Body of pancreas (tissue), 4 donors: ENCODE measurements at regions not wholly inside any gene's neighbourhood (a gene's known extent, or its start where the extent isn't known, plus 50 kb on each side); places are given as distances from the start of the nearest gene placed in this dataset.

Experiments used
- ATAC-seq: fragments of 150-250 bp; one replicate; pipeline ENCODE4 v1.9.1; 2016
- DNase-seq, 4 donors: peaks; one replicate each; pipeline ENCODE4 v3.0.0-alpha.2; 2019
- H3K27ac ChIP-seq, 4 donors: fragments of 200-600 bp; sonication (generic); 1 replicate in 3 of 4; 2 replicates in 1 of 4; pipeline versions ENCODE4 v1.5.1 to v1.6.1; 2016 to 2019; ENCODE audit warnings: mild to moderate bottlenecking in 1 of 4, mixed read lengths in 1 of 4, moderate library complexity in 1 of 4
- H3K27me3 ChIP-seq, 2 donors: fragments of 200-600 bp; sonication (generic); one replicate each; pipeline ENCODE4 v1.6.0; 2016; ENCODE audit warnings: mild to moderate bottlenecking in 1 of 2
- H3K36me3 ChIP-seq, 2 donors: fragments of 200-600 bp; sonication (generic); replicated peaks in 1 of 2; 2 replicates each; pipeline ENCODE4 v1.5.1; 2016; ENCODE audit warnings: low read depth in 2 of 2; ENCODE audit not compliant: insufficient read depth in 1 of 2
- H3K4me1 ChIP-seq: fragments of 200-600 bp; sonication (generic); one replicate; pipeline ENCODE4 v1.6.0; 2016
- H3K4me3 ChIP-seq, 2 donors: fragments of 200-600 bp; sonication (generic); 1 replicate in 1 of 2; 2 replicates in 1 of 2; pipeline ENCODE4 v1.5.1; 2016 to 2019
- H3K9me3 ChIP-seq, 3 donors: fragments of 200-600 bp; sonication (generic); 1 replicate in 2 of 3; 2 replicates in 1 of 3; pipeline ENCODE4 v1.5.1; 2016
- POLR2A ChIP-seq, 3 donors: fragments of 450-650 bp; IDR thresholded peaks; one replicate each; pipeline ENCODE4 v1.6.1; 2016; ENCODE audit warnings: antibody characterized with exemption in 3 of 3, mild to moderate bottlenecking in 2 of 3
- WGBS, 2 donors: methylation state at CpG; one replicate each; pipeline ENCODE4 v1.1.5; 2017; 5-methylcytosine and 5-hydroxymethylcytosine counted together
- intact Hi-C: fragments of 100-400 bp; cut with DNase I; formaldehyde crosslinking; loops from one replicate; pipeline ENCODE4 v1.15.1; 2023
- TF ChIP-seq, protein P1 (sequence below), 7 experiments: fragments of 450-650 bp in 4 of 7; fragments of 200-600 bp in 3 of 7; sonication (generic) in 3 of 7; IDR thresholded peaks; one replicate each; pipeline ENCODE4 v1.5.1; 2016 to 2019; ENCODE audit warnings: antibody characterized with exemption in 7 of 7

DNA sequence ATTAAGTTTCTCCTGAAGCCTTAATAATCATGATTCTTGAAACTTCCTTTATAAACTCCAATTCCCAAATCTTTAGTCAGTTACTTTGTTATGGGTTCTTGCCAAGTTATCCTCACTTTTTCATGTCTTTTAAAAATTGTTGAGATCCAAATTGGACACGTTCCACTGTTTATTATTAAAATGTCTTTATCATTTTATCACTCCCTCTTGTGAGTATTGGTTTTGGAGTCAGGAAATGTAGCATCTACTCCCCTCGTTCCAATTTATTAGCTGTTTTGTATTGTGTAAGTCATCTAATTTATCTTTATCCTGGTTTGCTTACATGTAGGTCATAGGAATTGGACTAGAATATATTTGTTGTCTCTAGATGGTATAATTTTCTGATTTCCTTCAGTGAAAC lies 213.1 kb upstream of the SLC39A10 start:
- Histone ChIP-seq H3K4me1 (no peaks in the 10 kb centered on the region), H3K9me3 (peaks cover 0 to 13% (median 0%) of the 10 kb centered on the region in 3 donors), H3K27ac (no peak overlapping the region), H3K27me3 (no peaks in the 10 kb centered on the region), H3K4me3 (no peak overlapping the region), H3K36me3 (no peaks in the 10 kb centered on the region)
- TF ChIP-seq POLR2A (IDR thresholded peaks at IDR 0.05) = no peak
- TF ChIP-seq, protein P1, sequence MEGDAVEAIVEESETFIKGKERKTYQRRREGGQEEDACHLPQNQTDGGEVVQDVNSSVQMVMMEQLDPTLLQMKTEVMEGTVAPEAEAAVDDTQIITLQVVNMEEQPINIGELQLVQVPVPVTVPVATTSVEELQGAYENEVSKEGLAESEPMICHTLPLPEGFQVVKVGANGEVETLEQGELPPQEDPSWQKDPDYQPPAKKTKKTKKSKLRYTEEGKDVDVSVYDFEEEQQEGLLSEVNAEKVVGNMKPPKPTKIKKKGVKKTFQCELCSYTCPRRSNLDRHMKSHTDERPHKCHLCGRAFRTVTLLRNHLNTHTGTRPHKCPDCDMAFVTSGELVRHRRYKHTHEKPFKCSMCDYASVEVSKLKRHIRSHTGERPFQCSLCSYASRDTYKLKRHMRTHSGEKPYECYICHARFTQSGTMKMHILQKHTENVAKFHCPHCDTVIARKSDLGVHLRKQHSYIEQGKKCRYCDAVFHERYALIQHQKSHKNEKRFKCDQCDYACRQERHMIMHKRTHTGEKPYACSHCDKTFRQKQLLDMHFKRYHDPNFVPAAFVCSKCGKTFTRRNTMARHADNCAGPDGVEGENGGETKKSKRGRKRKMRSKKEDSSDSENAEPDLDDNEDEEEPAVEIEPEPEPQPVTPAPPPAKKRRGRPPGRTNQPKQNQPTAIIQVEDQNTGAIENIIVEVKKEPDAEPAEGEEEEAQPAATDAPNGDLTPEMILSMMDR (IDR thresholded peaks at IDR 0.05) = no peak
- intact Hi-C loops = no loop called here
- ATAC-seq = no peak
- 29% methylated on average over 2 of the region's 2 CpGs for WGBS, 2 donors
- no peak for DNase-seq

DNA sequence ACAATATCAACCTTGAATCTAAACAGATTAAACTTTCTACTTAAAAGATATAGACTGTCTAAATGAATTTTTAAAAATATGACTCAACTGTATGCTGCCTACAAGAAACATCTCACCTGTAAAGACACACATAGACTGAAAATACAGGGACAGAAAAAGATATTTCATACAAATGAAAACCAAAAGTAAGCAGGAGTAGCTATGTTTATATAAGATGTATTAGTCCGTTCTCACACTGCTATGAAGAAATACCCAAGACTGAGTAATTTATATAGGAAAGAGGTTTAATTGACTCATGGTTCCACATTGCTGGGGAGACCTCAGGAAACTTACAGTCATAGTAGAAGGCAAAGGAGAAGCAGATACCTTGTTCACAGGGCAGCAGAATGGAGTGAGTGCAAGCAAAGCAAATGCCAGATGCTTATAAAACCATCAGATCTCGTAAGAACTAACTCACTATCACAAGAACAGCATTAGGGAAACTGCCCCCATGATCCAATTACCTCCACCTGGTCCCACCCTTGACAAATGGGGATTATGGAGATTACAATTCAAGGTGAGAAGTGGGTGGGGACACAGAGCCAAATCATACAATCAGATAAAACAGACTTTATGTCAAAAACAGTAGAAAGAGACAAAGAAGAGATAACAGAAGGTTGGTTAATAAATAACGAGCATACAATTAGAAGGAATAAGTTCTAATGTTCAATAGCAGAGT lies 214.4 kb upstream of the SLC39A10 start:
- no peak for TF ChIP-seq POLR2A (IDR thresholded peaks at IDR 0.05)
- TF ChIP-seq, protein P1 (IDR thresholded peaks at IDR 0.05) = no peak
- H3K36me3 ChIP-seq = no peaks in the 10 kb centered on the region
- no peak overlapping the region for H3K27ac ChIP-seq
- no peak overlapping the region for H3K4me3 ChIP-seq
- H3K9me3 ChIP-seq = peaks cover 0 to 13% (median 0%) of the 10 kb centered on the region in 3 donors
- WGBS, 2 donors = 55 to 66% methylated on average over 3 of the region's 3 CpGs
- no peak for DNase-seq
- intact Hi-C loops = no loop called here
- ATAC-seq = no peak
- H3K4me1 ChIP-seq = no peaks in the 10 kb centered on the region
- no peaks in the 10 kb centered on the region for H3K27me3 ChIP-seq

DNA sequence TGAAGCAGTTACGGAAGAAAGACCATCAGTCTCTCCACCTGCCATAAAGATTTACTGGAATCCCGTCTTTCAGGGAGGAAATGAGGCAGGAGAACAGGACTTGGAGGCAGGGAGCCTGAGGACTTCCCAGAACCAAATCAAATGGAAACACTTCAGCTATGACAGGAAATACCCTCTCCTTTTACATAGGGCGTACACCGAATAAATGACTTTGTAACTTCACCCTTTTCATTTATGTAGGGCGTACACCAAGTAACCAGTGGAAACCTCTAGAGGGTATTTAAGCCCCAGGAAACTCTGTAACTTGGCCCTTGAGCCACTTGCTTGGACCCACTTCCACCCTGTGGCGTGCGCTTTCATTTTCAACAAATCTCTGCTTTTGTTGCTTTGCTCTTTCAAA lies 218.3 kb upstream of the SLC39A10 start:
- Histone ChIP-seq H3K36me3 (no peaks in the 10 kb centered on the region), H3K27ac (no peak overlapping the region), H3K4me3 (no peak overlapping the region), H3K27me3 (no peaks in the 10 kb centered on the region), H3K9me3 (peaks cover 0 to 13% (median 0%) of the 10 kb centered on the region in 3 donors), H3K4me1 (no peaks in the 10 kb centered on the region)
- DNase-seq = no peak
- intact Hi-C loops = no loop called here
- TF ChIP-seq, protein P1 (IDR thresholded peaks at IDR 0.05) = no peak
- no peak for TF ChIP-seq POLR2A (IDR thresholded peaks at IDR 0.05)
- WGBS, 2 donors = 81 to 82% methylated on average over 7 of the region's 7 CpGs
- ATAC-seq = no peak

DNA sequence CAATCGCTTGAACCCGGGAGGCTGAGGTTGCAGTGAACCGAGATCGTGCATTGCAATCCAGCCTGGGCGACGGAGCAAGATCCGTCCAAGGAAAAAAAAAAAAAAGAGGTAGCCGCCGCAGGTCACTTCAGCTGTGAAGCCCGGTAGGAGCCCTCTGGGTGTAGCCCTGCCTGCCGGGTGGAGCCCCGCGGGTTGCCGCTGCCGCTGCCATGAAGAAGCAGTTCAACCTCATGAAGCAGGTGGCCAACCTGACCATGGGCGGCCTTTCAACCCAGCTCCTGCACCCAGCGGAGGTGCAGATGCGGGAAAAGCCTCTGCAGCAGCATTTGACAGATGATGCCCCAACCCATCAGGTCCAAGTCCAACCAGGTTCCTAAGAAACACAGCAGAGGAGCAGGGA lies 219.5 kb upstream of the SLC39A10 start:
- H3K27me3 ChIP-seq = no peaks in the 10 kb centered on the region
- WGBS, 2 donors = 92 to 94% methylated on average over 17 to 18 of the region's 18 CpGs
- DNase-seq = no peak

More for the DNA sequence above, 219.5 kb upstream of the SLC39A10 start:
- Histone ChIP-seq H3K9me3 (peaks cover 0 to 9% (median 0%) of the 10 kb centered on the region in 3 donors), H3K27ac (no peak overlapping the region), H3K4me3 (no peak overlapping the region), H3K4me1 (no peaks in the 10 kb centered on the region), H3K36me3 (no peaks in the 10 kb centered on the region)
- TF ChIP-seq, protein P1 (IDR thresholded peaks at IDR 0.05) = no peak
- no peak for TF ChIP-seq POLR2A (IDR thresholded peaks at IDR 0.05)
- ATAC-seq = no peak
- intact Hi-C loops = no loop called here
